IMR-90 (cell line): ENCODE measurements at regions not wholly inside any gene's neighbourhood (a gene's known extent, or its start where the extent isn't known, plus 50 kb on each side); places are given as distances from the start of the nearest gene placed in this dataset.

Source experiments
- ATAC-seq: fragments of 200-7000 bp; cut with Tn5 transposase; 2 replicates; pipeline ENCODE4 v1.9.1; 2020; ENCODE audit warnings: low read depth, mild to moderate bottlenecking, moderate library complexity
- BruUV-seq: library from RNA; stranded (reverse); fragments of 400-500 nt; replicated peaks from 2 replicates; lab custom pipeline; 2021; lab: Mats Ljungman, UMichigan
- CTCF ChIA-PET: fragments of 300-600 bp; formaldehyde crosslinking; extraction: SDS; loops from one replicate; lab custom pipeline; 2021; ENCODE audit warnings: antibody characterized with exemption; lab: Yijun Ruan, JAX
- POLR2A ChIA-PET: fragments of 300-600 bp; sonication (Branson Sonifier 250); formaldehyde crosslinking; loops from one replicate; lab custom pipeline; 2022; ENCODE audit warnings: antibody characterized with exemption; ENCODE audit not compliant: unreplicated experiment; lab: Charles Lee
- DNase-seq: peaks from one replicate; pipeline ENCODE4 v3.0.0; 2013
- H2AFZ ChIP-seq: replicated peaks from 2 replicates; pipeline ENCODE3; 2013; ENCODE audit warnings: low read length, mild to moderate bottlenecking; ENCODE audit not compliant: poor library complexity
- H2AK5ac ChIP-seq: 2 replicates; pipeline ENCODE4 v1.6.1; 2013; ENCODE audit warnings: low read depth, low read length, inconsistent platforms
- H2AK9ac ChIP-seq: replicated peaks from 2 replicates; pipeline ENCODE3; 2013; ENCODE audit warnings: mild to moderate bottlenecking, low read depth, low read length, moderate library complexity; ENCODE audit not compliant: poor library complexity
- H2BK120ac ChIP-seq: 2 replicates; pipeline ENCODE4 v1.6.1; 2013; ENCODE audit warnings: low read depth, low read length, inconsistent platforms
- H2BK15ac ChIP-seq: 3 replicates; pipeline ENCODE4 v1.6.1; 2013; ENCODE audit warnings: low read depth, low read length, inconsistent platforms
- H2BK20ac ChIP-seq: 2 replicates; pipeline ENCODE4 v1.6.1; 2013; ENCODE audit warnings: low read depth, mild to moderate bottlenecking, inconsistent platforms, low read length, moderate library complexity
- H2BK5ac ChIP-seq: 2 replicates; pipeline ENCODE4 v1.6.1; 2013; ENCODE audit warnings: mild to moderate bottlenecking, low read depth, low read length, inconsistent platforms; ENCODE audit not compliant: poor library complexity, severe bottlenecking
- H3K14ac ChIP-seq: replicated peaks from 2 replicates; pipeline ENCODE4 v1.6.1; 2013; ENCODE audit warnings: low read depth, low read length, inconsistent platforms
- H3K18ac ChIP-seq: 2 replicates; pipeline ENCODE4 v1.6.1; 2013; ENCODE audit warnings: low read depth, low read length, control low read depth
- H3K23ac ChIP-seq: 2 replicates; pipeline ENCODE4 v1.6.1; 2013; ENCODE audit warnings: low read depth, low read length, inconsistent platforms
- H3K27ac ChIP-seq: 2 replicates; pipeline ENCODE4 v1.5.1; 2013; ENCODE audit warnings: mild to moderate bottlenecking, control low read depth, low read length; ENCODE audit not compliant: insufficient read depth
- H3K27me3 ChIP-seq: 2 replicates; pipeline ENCODE4 v1.6.1; 2013; ENCODE audit warnings: low read length; ENCODE audit not compliant: control insufficient read depth, insufficient read depth
- H3K36me3 ChIP-seq: 2 replicates; pipeline ENCODE4 v1.6.1; 2013; ENCODE audit warnings: low read length, mixed read lengths; ENCODE audit not compliant: control insufficient read depth, insufficient read depth
- H3K4ac ChIP-seq: 2 replicates; pipeline ENCODE4 v1.6.1; 2013; ENCODE audit warnings: low read depth, low read length, inconsistent platforms
- H3K4me1 ChIP-seq: 2 replicates; pipeline ENCODE4 v1.6.1; 2013; ENCODE audit warnings: low read length, mixed read lengths; ENCODE audit not compliant: control insufficient read depth, insufficient read depth
- H3K4me2 ChIP-seq: 2 replicates; pipeline ENCODE4 v1.6.1; 2013; ENCODE audit warnings: low read depth, mild to moderate bottlenecking, control low read depth, low read length, moderate library complexity
- H3K4me3 ChIP-seq: 2 replicates; pipeline ENCODE4 v1.5.1; 2013; ENCODE audit warnings: low read depth, mild to moderate bottlenecking, control low read depth, low read length, moderate library complexity; ENCODE audit not compliant: insufficient read depth
- H3K56ac ChIP-seq: 2 replicates; pipeline ENCODE4 v1.6.1; 2013; ENCODE audit warnings: low read length, inconsistent platforms; ENCODE audit not compliant: insufficient read depth; ENCODE audit errors: extremely low read depth
- H3K79me1 ChIP-seq, 2 experiments: 2 replicates each; pipeline ENCODE4 v1.6.1; 2013; ENCODE audit warnings: low read length in 2 of 2, inconsistent platforms in 1 of 2, low read depth in 1 of 2
- H3K9ac ChIP-seq: 2 replicates; pipeline ENCODE4 v1.6.1; 2013; ENCODE audit warnings: low read depth, low read length, control low read depth
- H3K9me1 ChIP-seq: 2 replicates; pipeline ENCODE4 v1.6.1; 2013; ENCODE audit warnings: low read length, inconsistent platforms; ENCODE audit not compliant: insufficient read depth
- H3K9me3 ChIP-seq: 2 replicates; pipeline ENCODE4 v1.6.1; 2013; ENCODE audit warnings: low read length; ENCODE audit not compliant: control insufficient read depth, insufficient read depth
- H4K20me1 ChIP-seq: 2 replicates; pipeline ENCODE4 v1.6.1; 2013; ENCODE audit warnings: low read length, inconsistent platforms; ENCODE audit not compliant: insufficient read depth
- H4K5ac ChIP-seq: 2 replicates; pipeline ENCODE4 v1.6.1; 2013; ENCODE audit warnings: mild to moderate bottlenecking, low read depth, low read length, control low read depth
- H4K8ac ChIP-seq, 2 experiments: 2 replicates each; pipeline ENCODE4 v1.6.1; 2013; ENCODE audit warnings: low read depth in 2 of 2, low read length in 2 of 2, control low read depth in 1 of 2, inconsistent platforms in 1 of 2
- H4K91ac ChIP-seq: 2 replicates; pipeline ENCODE4 v1.6.1; 2013; ENCODE audit warnings: low read depth, low read length, inconsistent platforms; ENCODE audit not compliant: insufficient read depth
- BHLHE40 ChIP-seq: fragments of 150-350 bp; IDR thresholded peaks from 2 replicates; pipeline ENCODE4 v1.6.1; 2016; ENCODE audit warnings: mild to moderate bottlenecking, low read depth, low read length
- MAFK ChIP-seq: IDR thresholded peaks from 2 replicates; pipeline ENCODE4 v1.6.1; 2012; ENCODE audit warnings: low read depth, low read length, improper control_type of control experiment
- WGBS, 2 experiments: methylation state at CpG; one replicate each; pipeline versions ENCODE4 v1.1.5 to v1.1.7; 2013; ENCODE audit warnings: missing lambda C conversion rate in 2 of 2; ENCODE audit not compliant: insufficient read length in 1 of 2; ENCODE audit errors: extremely low coverage in 2 of 2; 5-methylcytosine and 5-hydroxymethylcytosine counted together
- dilution Hi-C: fragments of 300-500 bp; cut with HindIII; formaldehyde crosslinking; loops from one replicate; pipeline ENCODE4 v1.14.3; 2018; ENCODE audit warnings: low sequenced_read_pairs; ENCODE audit not compliant: unreplicated experiment
- in situ Hi-C: fragments of 300-500 bp; cut with MboI; formaldehyde crosslinking; loops from 3 replicates; pipeline ENCODE4 v1.14.3; 2019; ENCODE audit warnings: low sequenced_read_pairs, inconsistent platforms, mixed read lengths
- intact Hi-C: fragments of 100-400 bp; cut with micrococcal nuclease; formaldehyde crosslinking; loops from 2 replicates; pipeline ENCODE4 v1.10.0; 2022

GRCh38 chr2:20145497-20146193 is 79.3 kb downstream of the SDC1 start:
- no CpG with 5 or more reads among the region's 11 CpGs for WGBS, 2 experiments
- ATAC-seq: no peak
- H3K23ac ChIP-seq: no peak overlapping the region

More at GRCh38 chr2:20145497-20146193, 79.3 kb downstream of the SDC1 start:
- no TSS peak for BruUV-seq
- dilution Hi-C loops: no loop called here
- no peaks in the 10 kb centered on the region for H3K27me3 ChIP-seq
- H3K4me1 ChIP-seq: peaks cover 15% of the 10 kb centered on the region
- H3K14ac ChIP-seq: no peak overlapping the region
- ChIA-PET POLR2A (no interaction called here), CTCF (no interaction called here)
- no peak overlapping the region for H3K18ac ChIP-seq
- no peaks in the 10 kb centered on the region for H3K79me1 ChIP-seq
- no peak overlapping the region for H3K4me3 ChIP-seq
- H2BK120ac ChIP-seq: no peak overlapping the region
- DNase-seq: no peak
- 0 out of 3 replicates have a peak overlapping the region, but pooled peaks have one; percentile 11 for H2BK15ac ChIP-seq
- H4K5ac ChIP-seq: no peak overlapping the region
- H3K9ac ChIP-seq: no peak overlapping the region
- intact Hi-C loops: no loop called here
- no peaks in the 10 kb centered on the region for H3K36me3 ChIP-seq
- H3K56ac ChIP-seq: no peak overlapping the region
- H3K9me3 ChIP-seq: no peaks in the 10 kb centered on the region
- no peak overlapping the region for H4K8ac ChIP-seq
- in situ Hi-C loops: no loop called here
- H2BK5ac ChIP-seq: no peak overlapping the region
- H3K4ac ChIP-seq: no peak overlapping the region
- no peaks in the 10 kb centered on the region for H4K20me1 ChIP-seq
- TF ChIP-seq BHLHE40 (no peak), MAFK (no peak)
- no peak overlapping the region for H2AFZ ChIP-seq
- H2AK5ac ChIP-seq: peak overlapping the region; percentile 23; the same call in 1 of the 2 replicates
- no peak overlapping the region for H3K4me2 ChIP-seq
- H2AK9ac ChIP-seq: no peak overlapping the region
- H2BK20ac ChIP-seq: no peak overlapping the region
- no peak overlapping the region for H4K91ac ChIP-seq
- no peak overlapping the region for H3K27ac ChIP-seq
- H3K9me1 ChIP-seq: peaks cover 27% of the 10 kb centered on the region
